Fibroblast of skin of left quadriceps (primary cell): ENCODE measurements at regions not wholly inside any gene's neighbourhood (a gene's known extent, or its start where the extent isn't known, plus 50 kb on each side); places are given as distances from the start of the nearest gene placed in this dataset.

Experiments
- DNase-seq, 2 experiments: peaks; one replicate each; pipeline ENCODE4 v3.0.0-alpha.2; 2013; ENCODE audit warnings: low read depth in 2 of 2

- DNase-seq, result no peak
These were observed 96.8 kb downstream of the BOD1L2 start for GRCh38 chr18:57243624-57244179.

DNA sequence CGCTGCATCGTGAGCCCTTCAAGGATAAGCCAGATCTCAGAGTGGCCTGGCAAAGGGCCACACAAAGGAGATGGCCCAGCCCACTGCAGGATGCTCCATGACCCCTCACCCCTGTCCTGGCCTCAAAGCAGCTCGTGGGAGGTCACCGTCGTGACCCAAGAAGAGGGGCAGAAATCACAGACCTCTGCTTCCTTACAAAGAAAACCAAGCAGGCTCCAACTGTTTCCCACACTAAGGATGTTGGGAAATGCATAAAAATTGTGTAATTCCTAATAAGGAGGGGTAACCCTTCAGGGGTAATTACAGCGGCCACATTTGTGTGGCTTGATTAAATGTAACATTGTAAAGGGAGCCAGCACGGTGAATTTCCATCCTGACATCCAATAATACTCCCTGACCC lies 102.3 kb downstream of the BOD1L2 start:
- no peak for DNase-seq

DNA sequence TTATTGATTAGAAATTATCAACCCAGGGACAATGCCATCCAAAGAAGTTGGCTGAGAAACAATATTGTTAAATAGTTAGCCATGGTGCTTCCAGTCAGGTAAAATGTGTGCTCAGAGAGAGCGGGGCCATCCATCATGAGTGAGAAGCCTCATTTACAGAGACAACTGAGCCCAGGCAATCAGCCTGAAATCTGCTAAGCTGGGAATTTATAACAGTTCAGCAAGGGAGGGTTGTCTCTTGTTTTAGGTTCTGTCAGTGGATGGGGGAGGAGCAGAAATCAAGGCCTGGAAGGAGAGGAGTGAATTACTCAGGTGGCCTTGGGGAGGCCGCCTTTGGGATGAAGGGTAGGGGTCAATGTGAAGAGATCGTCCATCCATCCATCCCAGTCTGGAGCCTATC lies 102.5 kb upstream of the ST8SIA3 start:
- DNase-seq, result no peak

GRCh38 chr18:57251747-57252146 lies 100.6 kb upstream of the ST8SIA3 start:
- DNase-seq, result no peak

DNA sequence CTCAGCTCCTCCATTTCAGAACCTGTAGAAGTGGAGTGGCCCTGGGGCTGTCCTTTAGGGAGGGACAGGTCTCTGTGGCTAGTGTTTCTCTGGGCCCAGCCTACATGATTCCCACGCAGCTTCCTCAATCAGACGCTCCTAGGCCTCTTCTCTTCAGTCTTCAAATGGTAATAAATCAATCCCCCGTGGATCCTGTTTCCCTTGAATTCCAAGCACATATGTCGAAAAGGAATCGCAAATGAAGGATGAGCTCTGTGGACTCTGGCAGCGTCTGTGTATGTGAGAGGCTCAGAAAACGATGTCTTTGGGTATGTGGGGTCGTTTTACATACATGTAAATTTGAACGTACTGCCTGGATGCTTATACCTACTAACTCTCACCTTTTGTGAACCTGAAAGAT lies 98.5 kb upstream of the ST8SIA3 start:
- DNase-seq, result no peak

GRCh38 chr18:57258131-57258777 lies 94.1 kb upstream of the ST8SIA3 start:
- no peak for DNase-seq

GRCh38 chr18:57267368-57267925 lies 84.9 kb upstream of the ST8SIA3 start:
- DNase-seq, result no peak

DNA sequence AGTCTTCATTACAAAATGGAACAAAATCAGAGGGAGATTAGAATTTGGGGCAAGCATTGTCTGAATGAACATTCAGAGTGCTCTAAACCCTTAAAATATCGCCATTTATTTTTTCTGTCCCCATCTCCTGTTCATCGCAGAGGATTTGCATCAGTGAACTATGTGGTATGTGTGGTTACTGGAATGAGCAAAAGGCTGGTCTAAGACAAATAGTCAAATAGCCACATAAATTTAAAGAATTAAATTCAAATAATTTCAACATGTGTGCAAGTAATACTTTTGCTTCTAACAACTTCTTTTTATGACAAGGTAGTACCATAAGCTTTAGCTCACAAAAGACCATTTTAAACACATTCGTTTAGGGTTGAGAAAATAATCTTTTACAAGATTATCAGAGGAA lies 82.6 kb upstream of the ST8SIA3 start:
- no peak for DNase-seq

DNA sequence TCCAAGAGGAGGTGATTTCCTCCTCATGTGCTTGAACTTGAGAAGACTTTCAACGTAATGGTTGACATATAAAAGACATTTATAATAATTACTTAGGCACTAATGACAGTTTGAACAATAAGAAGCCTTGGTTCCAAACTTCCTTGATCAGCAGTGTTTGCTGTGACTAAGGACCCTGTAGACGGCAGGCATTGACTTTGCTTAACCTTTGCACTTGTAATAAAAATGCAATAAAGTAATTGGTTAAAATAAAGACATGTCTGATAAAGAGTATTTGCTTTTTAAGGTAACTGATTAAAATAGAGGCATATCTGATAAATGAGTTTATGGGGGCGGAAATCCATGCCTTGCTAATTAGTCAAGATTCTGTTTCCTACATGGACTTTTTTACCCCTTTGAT lies 82.2 kb upstream of the ST8SIA3 start:
- DNase-seq, result no peak

- no peak for DNase-seq
These were observed 79.2 kb upstream of the ST8SIA3 start for GRCh38 chr18:57273194-57273593.

DNA sequence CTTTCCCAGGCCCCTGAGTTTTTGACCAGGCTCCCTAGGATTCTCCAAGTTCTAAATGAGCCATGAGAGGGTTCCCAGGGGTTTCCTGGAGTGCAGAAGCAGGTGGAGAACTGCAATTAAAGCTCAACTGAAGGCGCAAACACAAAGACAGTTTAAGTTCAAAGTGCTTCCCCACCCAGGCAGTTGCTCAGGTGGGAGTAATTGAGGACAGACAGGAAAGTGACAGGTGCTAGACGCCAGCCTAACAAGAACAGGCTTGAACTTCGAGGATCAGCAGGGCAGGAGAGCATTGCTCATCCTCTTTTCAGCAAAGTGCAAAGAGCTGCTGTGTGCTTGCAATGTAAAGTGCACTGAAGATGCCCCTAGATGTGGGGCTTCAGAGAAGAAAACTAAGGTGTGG lies 77.2 kb upstream of the ST8SIA3 start:
- no peak for DNase-seq

DNA sequence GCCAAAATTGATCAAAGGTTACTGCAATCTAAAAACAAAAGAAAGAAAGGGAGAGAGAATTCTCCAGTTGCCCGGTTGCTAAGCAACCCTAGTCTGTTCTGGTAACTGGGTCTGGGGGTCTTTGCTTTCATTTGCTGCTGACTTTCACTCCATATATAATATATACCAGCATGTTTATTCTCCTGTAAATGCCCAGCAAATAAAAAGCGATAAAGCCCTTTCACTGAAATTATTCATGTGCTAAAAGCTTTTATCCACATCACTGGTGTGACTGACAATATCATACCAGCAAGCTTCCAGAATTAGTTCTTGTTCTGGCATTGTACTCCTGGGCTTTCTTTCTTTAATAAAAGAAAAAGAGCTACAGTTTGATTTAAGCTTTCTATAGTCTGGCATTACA lies 75.5 kb upstream of the ST8SIA3 start:
- DNase-seq, result no peak

GRCh38 chr18:57278933-57279332 lies 73.4 kb upstream of the ST8SIA3 start:
- DNase-seq, result no peak

DNA sequence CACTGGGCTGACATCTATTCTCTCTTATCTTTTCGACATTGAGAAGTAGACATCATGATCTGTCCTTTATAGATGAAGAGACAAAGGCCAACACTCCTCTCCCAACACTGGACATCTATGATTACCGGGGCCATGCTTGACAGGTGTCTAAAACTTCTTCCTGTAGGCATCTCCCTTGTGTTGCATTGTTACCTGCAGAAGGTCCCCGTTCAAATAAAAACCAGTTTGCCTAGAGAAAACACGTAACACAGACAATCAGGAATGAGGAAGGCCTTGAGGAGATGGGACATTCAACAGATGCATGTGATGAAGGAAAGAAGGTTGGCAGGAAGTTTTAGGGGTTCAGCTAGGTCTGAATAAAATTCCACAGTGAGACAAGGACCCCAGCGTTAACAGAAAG lies 70.8 kb upstream of the ST8SIA3 start:
- DNase-seq, result no peak

GRCh38 chr18:57286949-57287348 lies 65.4 kb upstream of the ST8SIA3 start:
- DNase-seq, result no peak

DNA sequence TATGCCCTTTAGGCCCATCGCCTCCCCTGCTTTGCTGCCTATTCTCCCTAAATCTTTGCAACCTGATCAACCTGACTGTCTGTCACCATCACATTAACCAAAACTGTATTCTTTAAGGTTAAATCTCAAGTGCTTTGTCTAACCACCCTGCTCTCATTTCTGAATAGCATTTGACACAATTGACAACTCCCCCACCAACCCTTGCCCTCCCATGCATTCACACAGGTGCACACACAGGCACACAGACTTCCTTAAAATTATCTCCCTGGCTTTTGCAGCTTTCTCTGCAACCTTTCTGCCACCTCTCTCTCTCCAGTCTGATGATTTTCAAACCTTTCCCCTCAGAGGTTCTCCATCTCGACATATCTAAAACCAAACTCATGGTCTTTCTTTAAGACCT lies 64.6 kb upstream of the ST8SIA3 start:
- no peak for DNase-seq

- DNase-seq, result no peak
These were observed 57.8 kb upstream of the ST8SIA3 start for GRCh38 chr18:57294547-57294946.

- DNase-seq, result no peak
These were observed 56.0 kb upstream of the ST8SIA3 start for GRCh38 chr18:57296336-57296735.

DNA sequence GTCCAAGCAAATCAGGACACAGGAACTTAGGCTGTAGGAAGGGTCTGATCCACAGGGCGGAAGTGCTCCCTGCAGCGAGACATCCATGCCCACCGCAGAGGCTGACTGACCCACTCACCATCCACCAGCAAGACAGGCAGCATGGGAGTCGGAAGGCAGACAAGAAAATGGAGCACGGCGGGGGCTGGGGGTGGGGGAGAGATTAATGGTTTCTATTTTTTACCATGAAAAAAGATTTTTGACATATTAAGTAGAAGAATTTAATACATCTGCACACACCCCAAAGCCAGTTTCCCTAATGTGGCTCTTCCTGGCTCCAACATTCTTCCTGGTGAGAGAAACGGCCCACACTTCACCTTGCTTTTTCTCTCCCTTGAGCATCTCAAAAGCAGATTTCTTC lies 55.1 kb upstream of the ST8SIA3 start:
- no peak for DNase-seq

- no peak for DNase-seq
These were observed 52.4 kb upstream of the ST8SIA3 start for GRCh38 chr18:57299931-57300330.

DNA sequence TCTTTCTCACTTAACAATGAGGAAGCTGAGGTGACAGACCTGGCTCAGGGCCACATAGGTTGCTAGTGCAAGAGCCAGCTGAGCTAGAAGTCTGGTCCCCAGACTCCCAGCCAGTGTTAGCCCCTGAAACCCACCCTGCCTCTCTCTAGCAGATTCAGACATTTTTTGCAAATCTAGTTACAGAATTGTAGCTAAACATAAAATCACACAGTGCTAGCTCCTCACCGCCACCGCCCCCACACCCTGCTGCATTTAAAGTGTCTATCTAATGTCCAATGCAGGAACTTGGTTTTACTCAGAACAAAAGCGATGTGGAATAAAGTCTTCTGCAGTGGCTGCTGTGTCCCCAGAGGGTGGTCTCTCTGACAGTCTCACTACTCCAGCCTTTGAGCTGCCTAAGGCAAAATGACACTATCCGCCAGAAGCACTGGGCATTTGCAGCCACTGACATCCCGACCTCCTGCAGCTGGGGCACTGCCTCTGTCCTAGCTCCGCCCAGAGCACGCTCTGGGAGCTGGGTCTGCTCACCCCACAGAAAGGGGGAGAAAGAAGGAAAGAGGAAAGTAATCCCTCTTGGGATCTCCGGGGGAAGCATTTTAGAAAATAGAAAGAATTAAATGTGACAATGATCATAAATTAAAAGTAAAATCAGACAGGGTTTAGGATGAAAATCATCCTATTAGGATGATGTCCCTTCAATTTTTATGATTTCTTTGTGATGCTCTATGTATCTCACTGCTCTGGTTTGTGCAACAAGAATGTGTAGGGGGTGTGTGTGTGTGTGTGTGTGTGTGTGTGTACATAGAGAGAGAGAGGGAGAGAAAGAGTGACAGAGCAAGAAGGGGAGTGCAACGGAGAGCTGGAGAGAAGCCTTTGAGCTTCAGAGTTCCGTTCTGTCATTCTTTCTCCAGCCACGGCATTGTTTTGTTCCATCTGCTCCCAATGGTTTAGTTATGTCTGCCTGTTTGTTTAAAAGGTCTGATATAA lies 50.5 kb upstream of the ST8SIA3 start:
- DNase-seq, result no peak
